Suprapubic skin (tissue), 4 donors: ENCODE measurements at regions not wholly inside any gene's neighbourhood (a gene's known extent, or its start where the extent isn't known, plus 50 kb on each side); places are given as distances from the start of the nearest gene placed in this dataset.

Source experiments
- POLR2A ChIP-seq, 2 donors: fragments of 450-650 bp; IDR thresholded peaks; one replicate each; pipeline ENCODE4 v1.6.1; 2017; ENCODE audit warnings: antibody characterized with exemption in 2 of 2, mild to moderate bottlenecking in 2 of 2, moderate library complexity in 2 of 2
- POLR2AphosphoS5 ChIP-seq, 3 donors: sonication (generic); formaldehyde crosslinking; IDR thresholded peaks; one replicate each; pipeline ENCODE4 v1.6.1; 2017; ENCODE audit warnings: antibody characterized with exemption in 3 of 3
- TF ChIP-seq, protein P1 (sequence below), 2 donors: fragments of 200-600 bp in 1 of 2; fragments of 450-650 bp in 1 of 2; sonication (generic) in 1 of 2; IDR thresholded peaks; one replicate each; pipeline ENCODE4 v1.5.1; 2016 to 2019; ENCODE audit warnings: antibody characterized with exemption in 2 of 2, mild to moderate bottlenecking in 1 of 2, moderate library complexity in 1 of 2

DNA sequence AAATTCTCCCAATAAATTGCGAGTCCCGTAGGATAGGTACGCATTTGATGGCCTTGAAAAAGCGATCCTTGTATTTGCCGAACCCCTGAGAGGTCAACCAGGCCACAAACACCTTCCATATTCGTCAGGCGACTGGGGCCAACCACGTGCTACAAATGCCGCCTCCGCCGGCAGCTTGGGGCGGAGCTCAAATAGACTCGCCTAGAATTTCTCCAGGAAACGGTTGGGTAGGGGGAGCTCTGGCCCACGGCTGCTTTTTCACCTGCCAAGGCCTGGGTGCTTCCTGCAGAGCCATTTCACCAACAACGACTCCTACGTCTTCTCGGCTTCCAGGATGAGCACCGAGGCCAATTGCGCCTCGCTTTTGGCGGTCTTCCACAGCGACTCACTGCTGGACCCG lies 53.4 kb upstream of the KIF5B start:
- TF ChIP-seq, protein P1, sequence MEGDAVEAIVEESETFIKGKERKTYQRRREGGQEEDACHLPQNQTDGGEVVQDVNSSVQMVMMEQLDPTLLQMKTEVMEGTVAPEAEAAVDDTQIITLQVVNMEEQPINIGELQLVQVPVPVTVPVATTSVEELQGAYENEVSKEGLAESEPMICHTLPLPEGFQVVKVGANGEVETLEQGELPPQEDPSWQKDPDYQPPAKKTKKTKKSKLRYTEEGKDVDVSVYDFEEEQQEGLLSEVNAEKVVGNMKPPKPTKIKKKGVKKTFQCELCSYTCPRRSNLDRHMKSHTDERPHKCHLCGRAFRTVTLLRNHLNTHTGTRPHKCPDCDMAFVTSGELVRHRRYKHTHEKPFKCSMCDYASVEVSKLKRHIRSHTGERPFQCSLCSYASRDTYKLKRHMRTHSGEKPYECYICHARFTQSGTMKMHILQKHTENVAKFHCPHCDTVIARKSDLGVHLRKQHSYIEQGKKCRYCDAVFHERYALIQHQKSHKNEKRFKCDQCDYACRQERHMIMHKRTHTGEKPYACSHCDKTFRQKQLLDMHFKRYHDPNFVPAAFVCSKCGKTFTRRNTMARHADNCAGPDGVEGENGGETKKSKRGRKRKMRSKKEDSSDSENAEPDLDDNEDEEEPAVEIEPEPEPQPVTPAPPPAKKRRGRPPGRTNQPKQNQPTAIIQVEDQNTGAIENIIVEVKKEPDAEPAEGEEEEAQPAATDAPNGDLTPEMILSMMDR (IDR thresholded peaks at IDR 0.05) = no peak
- TF ChIP-seq POLR2AphosphoS5 (IDR thresholded peaks at IDR 0.05) (no peak), POLR2A (IDR thresholded peaks at IDR 0.05) (no peak)
